Inflammatory macrophage treated with lipopolysaccharide for 4 hours (primary cell): ENCODE measurements at regions not wholly inside any gene's neighbourhood (a gene's known extent, or its start where the extent isn't known, plus 50 kb on each side); places are given as distances from the start of the nearest gene placed in this dataset.
A peak's percentile ranks its signal among the peaks of the same experiment; 100 is the strongest.

Experiments
- DNase-seq: peaks from one replicate; pipeline ENCODE4 v3.0.0-alpha.2; 2020

DNA sequence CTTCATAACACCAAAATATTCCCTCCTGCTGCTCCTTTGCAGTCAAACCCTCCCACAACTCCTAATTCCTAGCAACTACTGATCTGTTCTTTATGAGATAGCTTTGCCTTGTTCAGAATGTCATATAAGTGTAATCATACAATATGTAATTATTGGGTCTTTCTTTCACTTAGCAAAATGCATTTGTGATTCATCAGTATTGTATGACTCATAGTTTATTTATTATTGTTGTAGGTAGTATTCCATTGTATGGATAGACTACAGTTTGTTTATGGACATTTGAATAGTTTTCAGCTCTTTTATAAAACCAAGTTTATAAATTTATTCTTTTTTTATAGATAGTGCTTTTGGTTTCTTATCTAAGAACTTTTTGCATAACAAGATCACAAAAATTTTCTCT is 468.2 kb upstream of the KIF2A start:
- DNase-seq, result no peak

DNA sequence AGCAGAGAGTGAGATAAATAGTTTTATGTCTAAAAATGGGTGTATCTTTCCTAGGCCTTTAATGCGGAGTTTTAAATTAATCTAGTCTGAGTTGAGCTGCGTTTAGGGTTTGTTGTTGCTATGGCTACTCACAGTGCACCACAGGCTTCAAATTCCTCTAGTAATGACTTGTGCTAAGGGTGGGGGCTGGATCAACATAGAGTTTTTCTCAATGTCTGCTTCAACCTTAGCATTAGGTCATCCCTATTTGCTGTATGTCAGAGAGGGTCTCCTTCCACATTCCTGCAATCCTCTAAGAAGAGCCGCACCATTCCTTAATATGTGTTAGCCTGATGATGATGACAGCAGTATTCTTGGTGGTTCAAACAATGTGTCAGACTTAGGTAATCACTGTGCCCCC is 465.6 kb upstream of the KIF2A start:
- no peak for DNase-seq

DNA sequence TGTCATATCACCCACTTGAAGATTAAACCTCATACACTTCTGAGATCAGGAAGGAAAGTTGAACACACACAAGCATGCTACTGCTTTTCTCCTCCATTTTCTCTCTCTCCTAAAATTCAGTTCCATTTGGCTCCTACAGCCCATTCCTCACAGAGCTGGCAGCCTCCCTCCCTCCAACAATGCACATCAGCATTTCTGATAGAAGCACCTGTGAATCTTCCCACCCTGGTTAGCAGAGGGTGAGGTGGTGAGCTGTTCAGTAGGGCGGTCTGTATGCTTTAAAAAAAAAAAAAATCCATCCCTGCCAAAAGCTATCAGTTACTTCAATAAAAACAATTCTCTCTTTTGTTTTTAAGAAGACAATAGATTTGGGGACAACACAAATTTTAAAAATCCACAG is 463.2 kb upstream of the KIF2A start:
- no peak for DNase-seq

DNA sequence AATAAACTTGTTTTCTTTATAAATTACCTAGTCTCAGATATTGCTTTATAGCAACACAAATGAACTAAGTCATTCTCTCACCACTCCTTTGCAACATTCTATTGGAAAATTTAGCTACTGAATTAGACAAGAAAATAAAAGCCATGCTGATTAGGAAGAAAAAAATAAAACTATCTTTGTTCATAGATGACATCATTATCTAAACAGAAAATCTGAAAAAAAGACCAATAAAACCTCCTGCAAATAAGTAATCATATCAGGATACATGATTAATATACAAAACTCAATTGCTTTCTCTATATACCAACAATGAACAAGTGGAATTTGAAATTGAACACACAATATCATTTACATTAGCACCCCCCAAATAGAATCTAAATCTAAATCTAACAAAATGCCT is 455.3 kb upstream of the KIF2A start:
- no peak for DNase-seq

DNA sequence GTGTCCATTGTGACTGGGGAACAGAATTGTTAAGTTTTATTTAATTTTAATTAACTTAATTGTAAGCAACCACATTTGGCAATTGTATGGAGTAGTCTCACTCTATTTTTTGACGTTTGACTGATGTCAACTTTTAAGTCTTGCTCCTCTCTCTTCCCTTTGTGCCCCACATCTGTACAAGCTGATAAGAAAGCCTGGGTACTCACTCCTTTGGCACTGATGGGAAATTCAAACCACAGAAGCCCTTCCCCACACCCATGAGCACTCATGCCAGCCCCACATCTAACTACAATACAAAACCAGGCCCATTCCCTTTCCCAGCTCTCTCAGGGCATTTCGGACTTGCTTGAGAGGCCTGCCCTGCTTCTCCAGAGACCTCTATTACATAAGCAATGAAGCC is 451.5 kb upstream of the KIF2A start:
- DNase-seq, result no peak

DNA sequence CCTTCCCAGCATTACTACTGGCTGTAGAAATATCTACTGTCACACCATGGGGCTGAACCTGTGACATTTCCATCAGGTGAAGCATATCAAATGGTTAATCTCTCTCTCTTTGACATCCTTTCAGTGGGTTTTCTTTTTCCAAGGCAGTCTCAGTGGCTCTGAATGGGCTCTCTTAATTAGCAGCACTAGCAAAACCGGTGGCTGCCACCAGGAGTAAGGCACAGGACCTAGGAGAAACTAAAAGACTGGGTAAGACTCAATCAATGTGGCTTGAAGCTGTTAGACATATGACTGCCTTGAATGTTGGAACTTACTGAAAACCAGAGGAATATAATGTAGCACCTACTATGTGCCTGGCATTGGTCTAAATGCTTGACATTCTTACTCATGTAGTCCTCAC is 445.0 kb upstream of the KIF2A start:
- DNase-seq, result no peak

DNA sequence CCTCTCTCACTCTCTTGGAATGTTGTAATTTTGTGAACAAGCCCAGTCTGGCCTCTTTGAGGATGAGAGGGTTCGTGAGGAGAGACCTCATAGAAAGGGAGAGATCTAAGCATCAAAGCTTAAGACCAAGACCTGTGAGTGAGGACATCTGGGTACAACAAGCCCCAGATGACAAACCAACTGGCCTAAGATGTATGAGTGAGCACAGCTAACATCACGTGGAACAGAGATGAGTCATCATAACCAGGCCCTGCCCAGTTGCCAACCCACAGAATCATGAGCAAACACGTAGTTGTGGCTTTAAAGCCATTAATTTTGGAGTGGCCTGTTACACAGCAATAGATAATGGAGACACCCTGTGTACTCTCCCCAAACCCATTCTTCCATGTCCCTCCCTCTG is 439.1 kb upstream of the KIF2A start:
- DNase-seq, result peak; percentile 38

DNA sequence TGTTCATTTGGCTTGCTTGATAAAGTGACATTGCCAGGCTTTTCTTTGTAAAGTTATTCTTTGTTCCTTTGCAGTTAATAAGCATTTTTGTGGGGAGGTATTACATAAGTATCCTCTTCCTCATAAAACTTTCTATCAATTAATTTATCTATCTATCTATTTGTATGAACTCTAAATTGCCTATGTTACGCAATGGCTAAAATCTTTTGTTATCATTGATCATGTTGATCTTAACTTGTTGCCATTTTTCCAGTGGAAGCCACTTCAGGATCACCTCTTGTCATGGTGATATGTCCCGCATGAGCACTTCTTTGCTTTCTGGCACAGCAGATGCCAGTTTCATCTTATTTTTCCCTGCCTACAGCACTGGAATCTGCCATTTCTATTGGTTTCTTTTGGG is 436.7 kb upstream of the KIF2A start:
- no peak for DNase-seq

DNA sequence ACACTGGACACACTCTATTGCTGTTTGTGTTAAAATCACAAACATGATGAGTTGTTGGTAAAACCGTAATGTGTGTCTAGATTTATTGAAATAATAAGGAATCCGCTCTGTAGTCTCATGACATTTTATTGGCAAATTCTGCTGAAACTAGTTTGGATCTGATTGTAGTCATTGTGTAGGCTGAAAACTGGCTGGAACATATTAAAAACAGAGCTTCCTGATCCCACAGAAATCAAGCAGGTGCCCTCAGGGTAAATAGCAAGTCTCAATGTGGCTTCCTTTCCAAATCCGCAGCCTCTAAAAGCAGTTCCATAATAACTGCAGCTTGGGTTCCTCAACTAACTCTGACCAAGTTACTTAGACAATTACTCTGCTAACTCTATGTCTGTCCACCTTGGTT is 427.5 kb upstream of the KIF2A start:
- no peak for DNase-seq

DNA sequence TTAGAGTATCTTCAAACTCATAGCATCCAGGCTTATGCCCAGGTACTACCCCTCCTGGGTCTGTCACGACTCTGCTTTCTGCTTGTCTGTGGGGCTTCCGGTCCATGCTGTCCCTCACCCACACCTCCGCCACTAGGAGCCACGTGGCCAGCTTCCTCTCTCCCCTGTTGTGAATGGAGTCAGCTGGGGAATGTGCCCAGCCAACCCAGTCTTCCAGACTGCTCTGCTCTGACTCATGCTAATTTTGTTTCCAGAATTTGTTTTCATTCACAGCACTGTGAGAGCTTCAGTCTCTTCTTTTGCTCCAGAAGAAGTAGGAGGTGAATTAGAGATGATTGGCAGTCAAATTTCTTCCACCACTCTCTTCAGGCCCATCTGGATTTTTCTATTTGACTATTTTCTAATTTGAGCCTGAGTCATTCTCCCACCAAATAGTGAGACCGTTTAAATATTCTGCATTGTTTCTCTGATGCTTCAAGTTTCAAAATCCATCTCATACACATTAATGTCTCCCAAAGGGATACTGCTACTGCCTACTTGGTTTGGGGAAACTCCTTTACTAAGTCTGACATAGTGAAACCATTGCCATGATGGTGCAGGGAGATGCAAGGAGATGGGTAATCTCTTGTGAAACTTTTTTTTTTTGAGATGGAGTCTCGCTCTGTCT is 424.1 kb upstream of the KIF2A start:
- no peak for DNase-seq

DNA sequence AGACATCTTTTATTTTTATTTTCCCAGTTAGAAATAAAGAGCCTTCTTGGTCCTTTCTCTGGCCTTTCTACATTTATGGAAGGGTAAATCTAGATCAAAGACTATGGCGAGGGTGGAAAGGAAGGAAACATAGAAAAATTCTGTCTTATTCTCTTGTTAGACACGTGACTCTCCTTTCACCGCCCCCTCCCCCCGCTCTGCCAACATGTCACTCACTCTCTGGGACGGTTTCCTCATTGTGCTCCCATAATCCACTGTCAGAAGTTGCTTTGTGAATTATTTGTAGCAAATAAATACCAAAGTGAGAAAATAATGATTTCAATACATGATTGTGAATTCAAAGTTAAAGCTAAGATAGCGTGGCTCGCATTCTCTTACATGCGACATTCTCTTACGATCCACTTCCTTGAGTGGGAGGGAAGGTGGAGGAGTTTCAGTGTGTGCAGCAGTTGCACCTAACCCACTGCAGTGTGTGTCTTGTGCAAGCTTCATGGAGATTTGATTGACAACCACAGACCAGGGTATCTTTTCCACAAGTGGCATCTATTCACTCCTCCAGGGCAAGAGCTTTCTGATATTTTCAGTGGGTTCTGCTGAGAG is 423.0 kb upstream of the KIF2A start:
- no peak for DNase-seq

DNA sequence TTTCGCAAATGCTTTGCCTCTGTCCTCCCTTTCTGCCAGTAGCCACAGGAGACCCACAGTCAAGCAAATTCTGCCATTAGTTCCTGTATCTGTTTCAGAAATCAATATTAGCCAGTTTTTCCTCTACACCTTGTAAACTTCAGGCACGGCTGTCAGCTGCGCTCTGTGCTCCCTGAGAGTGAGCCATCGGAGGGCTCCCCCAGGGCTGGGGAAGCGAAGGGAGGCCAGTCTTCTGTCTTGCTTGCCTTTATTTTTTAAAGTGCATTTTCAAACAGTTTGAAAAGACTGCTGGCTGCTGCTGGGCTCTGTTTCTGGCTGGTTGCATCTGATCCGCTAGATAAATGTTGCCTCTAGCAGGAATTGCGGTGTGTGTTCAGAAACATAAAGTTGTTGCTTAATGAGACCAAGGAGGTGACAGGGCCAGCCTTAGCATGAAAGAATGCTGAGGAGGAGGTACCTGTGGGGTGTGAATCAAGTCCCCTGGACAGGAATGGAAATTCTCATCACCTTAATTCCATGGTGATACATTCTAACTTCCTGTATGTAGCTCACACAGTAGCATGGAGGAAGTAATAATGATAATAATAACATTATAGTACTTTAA is 421.7 kb upstream of the KIF2A start:
- no peak for DNase-seq

DNA sequence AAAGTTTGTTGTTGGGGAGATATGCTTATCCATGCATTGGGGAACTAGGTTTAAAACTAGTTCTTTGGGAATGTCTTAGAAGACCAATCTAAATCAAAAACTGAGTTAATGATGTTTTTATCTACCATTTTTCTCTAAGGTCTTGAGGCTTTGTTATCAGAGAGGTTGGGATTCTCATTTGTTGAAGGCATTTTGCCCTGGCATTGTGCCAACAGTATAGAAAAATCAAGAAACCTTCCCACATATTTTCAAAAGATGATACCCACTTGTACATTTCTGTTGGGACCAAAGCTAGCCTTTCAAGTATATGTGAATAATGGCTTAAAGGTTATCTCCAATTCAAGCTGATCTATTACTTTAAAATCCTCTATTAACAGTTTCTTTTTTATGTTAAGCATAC is 419.8 kb upstream of the KIF2A start:
- DNase-seq, result no peak

DNA sequence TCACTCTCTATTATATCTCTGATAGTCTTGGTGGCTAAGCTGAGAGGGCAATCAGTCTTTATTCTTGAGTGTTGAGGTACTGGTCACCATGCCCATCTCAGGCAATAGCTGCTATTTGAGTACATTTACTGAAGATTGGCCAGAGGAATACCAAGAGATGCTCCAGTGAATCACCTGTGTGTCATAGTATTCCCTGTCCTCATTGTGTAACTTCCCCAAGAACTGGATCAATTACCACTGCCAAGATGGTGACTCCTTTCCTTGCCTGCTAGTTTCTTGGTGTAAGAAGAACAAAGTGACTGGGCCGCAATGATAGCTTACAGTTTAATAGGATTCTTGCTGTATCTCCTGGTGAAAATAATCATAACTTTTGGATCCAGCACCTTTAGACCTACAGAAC is 418.7 kb upstream of the KIF2A start:
- DNase-seq, result no peak

DNA sequence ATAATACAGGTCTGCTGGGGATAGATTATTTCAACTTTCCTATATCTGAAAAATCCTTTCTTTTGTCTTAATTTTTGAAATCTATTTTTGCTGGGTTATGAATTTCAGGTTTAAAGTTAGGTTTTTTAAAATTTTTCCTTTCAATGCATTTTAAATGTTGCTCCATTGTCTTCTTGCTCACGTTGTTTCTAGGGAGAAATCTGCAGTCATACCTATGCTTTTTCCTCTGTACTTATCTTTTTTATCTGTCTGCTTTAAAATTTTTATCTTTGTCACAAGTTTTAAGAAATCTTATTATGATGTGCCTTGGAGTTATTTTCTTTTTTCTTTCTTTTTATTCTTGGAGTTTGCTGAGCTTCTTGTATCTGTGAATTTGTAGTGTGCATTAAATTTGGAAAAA is 412.0 kb upstream of the KIF2A start:
- DNase-seq, result no peak

DNA sequence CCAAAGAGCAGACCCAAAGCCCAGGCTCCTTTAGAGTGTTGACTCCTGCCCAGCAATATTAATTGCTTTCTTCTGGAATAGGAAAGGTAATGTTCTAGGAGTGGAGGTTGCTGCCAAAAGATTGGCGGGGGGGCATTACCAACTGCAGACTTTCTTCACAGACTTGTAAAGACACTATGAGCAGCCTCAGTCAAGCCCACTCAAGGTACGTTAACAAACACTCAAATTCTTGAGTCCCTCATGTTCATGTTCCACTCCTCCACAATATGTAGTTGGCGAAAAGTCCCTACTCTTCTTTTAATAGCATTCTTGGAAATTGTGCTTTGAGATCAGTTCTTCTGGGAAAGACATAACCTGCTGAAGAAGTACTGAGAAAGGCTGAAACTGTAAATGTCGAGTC is 409.2 kb upstream of the KIF2A start:
- DNase-seq, result no peak

DNA sequence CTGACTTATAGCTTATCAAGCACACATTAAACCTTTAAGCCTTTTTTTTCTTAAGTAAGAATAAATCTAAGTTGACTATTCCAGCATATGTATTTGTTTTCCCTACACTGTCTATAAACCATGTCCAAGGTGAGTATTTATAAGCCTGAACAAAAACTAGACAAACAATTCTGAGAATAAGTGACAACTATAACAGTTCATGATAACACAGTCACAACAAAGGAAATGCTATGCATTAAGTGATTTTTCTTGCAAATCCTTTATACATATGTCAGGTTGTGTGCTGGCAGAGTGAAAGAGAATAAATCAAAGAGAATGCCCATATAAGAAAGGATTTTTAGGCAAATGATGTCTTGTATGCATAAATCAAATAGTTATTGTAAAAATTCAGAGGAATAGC is 408.8 kb upstream of the KIF2A start:
- DNase-seq, result no peak

DNA sequence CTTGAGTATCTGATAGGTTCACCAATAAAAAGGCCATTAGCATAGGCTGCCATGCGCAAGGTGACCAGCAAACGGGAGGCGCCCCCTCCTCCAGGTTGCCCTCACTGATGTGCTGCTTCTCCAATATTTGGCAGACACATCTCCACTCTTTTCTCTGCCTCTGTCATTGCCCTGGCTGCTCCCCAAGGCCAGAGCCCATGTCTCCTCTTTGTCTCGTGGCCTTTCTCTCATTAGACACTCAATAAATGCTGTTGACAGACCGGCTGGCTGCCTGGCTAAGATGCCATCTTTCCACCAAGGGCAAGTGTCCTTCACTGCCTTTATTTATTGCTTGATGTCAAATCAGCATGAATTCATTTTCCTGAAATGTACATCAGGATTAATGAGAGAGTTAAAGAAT is 404.0 kb upstream of the KIF2A start:
- no peak for DNase-seq

DNA sequence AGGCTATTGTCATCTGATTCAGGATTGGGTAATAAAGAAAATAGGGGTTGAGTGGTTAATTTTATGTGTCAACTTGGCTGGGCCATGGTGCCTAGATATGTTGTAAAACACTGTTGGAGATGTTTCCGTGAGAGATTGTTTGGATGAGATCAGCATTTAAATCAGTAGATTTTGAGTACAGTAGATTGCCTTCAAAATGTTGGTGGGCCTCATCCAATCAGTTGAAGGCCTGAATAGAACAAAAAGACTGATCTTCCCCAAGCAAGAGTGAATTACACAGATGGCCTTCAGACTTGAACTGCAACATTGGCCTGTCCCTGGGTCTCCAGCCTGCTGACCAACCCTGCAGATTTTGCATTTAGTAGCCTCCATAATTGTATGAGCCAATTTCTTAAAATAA is 401.3 kb upstream of the KIF2A start:
- DNase-seq, result no peak

DNA sequence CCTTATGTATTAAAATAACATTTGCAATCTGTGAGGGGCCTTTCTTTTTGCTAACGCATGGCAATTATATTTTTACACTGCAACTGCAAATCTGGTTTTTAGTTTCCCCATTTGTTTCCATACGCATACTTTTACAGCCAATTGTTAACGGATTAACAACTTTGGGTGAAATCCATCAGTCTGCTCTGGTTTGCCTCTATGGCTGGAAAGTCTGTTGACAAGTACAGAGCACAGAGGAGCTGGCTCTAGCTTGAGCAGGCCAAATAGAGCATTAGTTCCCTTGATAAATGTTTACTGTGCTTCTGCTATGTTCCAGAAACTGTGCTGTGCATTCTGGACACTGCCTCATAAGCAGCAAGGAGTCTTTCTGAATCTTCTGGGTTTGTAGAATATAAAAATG is 400.4 kb upstream of the KIF2A start:
- DNase-seq, result no peak

DNA sequence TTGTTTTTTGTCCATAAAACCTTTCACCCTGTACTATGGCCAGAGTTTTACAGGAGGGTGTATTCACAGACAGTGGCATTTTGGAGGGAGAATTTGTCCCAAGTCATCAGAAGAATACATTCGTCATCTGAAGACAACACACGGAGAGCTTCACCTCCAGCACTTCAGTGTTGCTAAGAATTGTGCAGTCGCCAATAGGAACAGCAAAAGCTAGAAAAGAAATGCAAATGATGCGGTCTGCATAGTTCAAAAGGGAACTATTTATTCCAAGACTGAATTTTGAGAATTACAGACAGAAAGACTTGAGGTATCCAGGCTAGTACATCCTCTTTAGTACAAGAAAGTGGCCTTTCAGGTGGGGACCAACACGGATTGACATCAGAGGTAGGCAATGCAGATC is 399.2 kb upstream of the KIF2A start:
- no peak for DNase-seq

DNA sequence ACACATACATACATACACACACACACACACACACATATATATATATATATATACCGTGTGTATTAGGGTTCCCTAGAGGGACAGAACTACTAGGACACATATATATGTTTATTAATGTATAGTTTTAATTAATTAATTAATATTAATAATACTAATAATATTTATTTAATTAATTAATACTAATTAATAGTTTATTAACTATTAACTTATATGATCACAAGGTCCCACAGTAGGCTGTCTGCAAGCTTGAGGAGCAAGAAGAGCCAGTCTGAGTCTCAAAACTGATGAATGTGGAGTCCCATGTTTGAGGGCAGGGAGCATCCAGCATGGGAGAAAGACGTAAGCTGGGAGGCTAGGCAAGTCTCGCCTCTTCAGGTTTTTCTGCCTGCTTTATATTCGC is 398.0 kb upstream of the KIF2A start:
- DNase-seq, result no peak

DNA sequence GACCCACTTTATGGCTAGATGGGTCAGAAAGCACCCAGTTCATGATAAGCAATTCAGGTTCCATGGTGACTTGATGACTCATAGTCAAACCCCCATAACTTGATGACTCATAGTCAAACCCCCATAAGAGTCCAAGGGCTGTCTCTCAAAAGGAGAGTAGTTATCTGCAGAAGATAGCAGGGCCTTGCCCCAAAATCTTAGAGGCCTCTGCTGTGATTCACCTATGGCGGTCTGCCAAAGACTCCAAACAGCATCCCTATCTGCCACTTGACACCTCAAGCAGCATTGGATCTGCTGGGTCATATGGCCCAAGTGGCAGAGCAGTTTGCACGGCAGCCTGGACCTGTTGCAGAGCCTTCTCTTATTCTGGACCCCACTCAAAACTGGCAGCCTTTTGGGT is 395.2 kb upstream of the KIF2A start:
- no peak for DNase-seq

DNA sequence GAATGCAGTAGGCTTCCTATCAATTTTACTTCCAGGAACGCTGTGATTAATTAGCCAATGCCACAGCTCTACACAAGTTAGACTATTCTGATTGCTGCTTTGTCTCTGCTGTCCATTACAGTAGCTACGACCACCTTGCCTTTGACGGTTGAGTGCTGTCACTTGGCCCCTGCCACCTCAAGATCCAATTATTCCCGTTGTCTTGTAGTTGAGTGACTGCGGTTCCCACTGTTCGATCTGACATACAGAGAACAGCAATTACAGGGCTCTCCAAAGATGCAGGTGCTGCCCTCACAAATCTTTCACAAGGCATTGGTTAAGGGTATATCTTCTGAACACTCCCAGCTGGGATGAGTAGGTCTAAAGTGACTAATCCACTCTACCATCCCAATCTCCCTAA is 393.4 kb upstream of the KIF2A start:
- DNase-seq, result no peak

DNA sequence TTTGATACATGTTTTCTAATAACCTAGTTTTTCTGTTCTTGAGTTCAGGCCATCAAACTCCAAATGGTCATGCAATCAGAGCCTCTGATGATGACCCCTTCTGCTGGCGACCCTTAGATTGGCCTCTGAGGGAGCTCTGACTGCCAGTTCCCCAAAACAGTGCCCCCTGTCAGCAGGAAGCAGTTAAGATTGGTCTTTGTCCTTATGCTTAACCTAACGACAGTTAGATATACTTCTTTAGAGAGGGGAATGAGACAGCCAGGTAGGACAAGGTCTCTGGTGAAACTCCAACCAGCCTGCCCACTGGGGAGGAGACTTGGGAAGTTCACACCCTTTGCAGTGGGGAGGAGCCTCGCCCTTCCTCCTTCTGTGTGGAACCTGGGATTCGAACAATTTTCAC is 390.4 kb upstream of the KIF2A start:
- DNase-seq, result no peak
